SK-N-MC (cell line): ENCODE measurements at regions not wholly inside any gene's neighbourhood (a gene's known extent, or its start where the extent isn't known, plus 50 kb on each side); places are given as distances from the start of the nearest gene placed in this dataset.

ENCODE experiments used
- EZH2 ChIP-seq: fragments of 200-600 bp; sonication (generic); IDR thresholded peaks from one replicate; pipeline ENCODE4 v1.6.1; 2017; ENCODE audit warnings: antibody characterized with exemption
- POLR2AphosphoS5 ChIP-seq: IDR thresholded peaks from 2 replicates; pipeline ENCODE4 v1.6.1; 2012; ENCODE audit warnings: mild to moderate bottlenecking, low read depth, low read length, borderline replicate concordance

DNA sequence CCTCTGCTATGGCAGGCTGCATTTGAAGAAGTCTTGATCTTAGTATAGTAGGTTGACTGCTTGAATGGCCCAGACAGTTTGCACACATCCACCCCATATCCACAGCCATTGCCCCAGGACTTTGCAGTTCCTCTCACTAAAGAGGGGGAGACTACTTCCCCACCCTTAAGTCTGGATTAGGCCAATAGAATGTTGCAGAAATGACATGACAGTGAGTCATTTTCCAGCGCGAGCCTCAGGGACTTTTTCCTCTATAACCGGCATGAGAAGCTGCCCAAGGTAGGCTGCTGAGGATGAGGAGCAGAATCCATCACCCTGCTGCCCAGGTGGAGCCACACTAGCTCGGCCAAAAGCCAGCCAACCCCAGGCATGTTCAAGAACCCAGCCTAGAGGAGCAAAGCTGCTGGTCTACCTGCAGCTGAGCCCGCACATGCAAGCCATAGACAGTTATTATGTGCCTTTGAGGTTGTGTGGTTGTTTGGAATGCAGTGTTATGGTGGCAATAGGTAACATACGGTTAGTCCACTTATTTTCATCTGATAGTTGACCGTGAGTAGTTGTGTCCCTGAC lies 113.9 kb downstream of the TLE3 start:
- no peak for TF ChIP-seq EZH2
- no peak for TF ChIP-seq POLR2AphosphoS5
